A549 (cell line): ENCODE measurements at regions not wholly inside any gene's neighbourhood (a gene's known extent, or its start where the extent isn't known, plus 50 kb on each side); places are given as distances from the start of the nearest gene placed in this dataset.

Experiments used
- ATAC-seq, 2 experiments: fragments of 200-7000 bp in 1 of 2; fragments of >200 bp in 1 of 2; cut with Nextera tagmentation in 1 of 2; cut with Tn5 transposase in 1 of 2; 3 replicates each; pipeline versions ENCODE4 v1.8.0 to v1.9.1; 2018 to 2020; ENCODE audit warnings: mild to moderate bottlenecking in 1 of 2, moderate library complexity in 1 of 2
- CTCF ChIA-PET: fragments of 300-600 bp; sonication (Branson Sonifier 250); formaldehyde crosslinking; extraction: SDS; loops from one replicate; lab custom pipeline; 2021; ENCODE audit warnings: antibody characterized with exemption, inconsistent platforms; lab: Yijun Ruan, JAX
- POLR2A ChIA-PET: fragments of 350-600 bp; formaldehyde crosslinking; extraction: SDS; loops from one replicate; lab custom pipeline; 2021; ENCODE audit warnings: antibody characterized with exemption, inconsistent platforms; lab: Yijun Ruan, JAX
- DNase-seq, 2 experiments: peaks; one replicate each; pipeline versions ENCODE4 v3.0.0 to v3.0.0-alpha.2; 2011 to 2016; ENCODE audit warnings: low read depth in 1 of 2, low spot score in 1 of 2
- FAIRE-seq: peaks from 2 replicates; lab custom pipeline; 2011; peaks lifted over from hg19 to GRCh38; lab: Jason Lieb, UNC
- H3K27ac ChIP-seq, 2 experiments: fragments of >200 bp; sonication (Bioruptor Twin); formaldehyde crosslinking; 3 replicates each; pipeline ENCODE4 v1.5.1; 2016 to 2017
- H3K4me1 ChIP-seq: fragments of >200 bp; sonication (Bioruptor Twin); formaldehyde crosslinking; 3 replicates; pipeline ENCODE4 v1.6.1; 2016
- H3K4me2 ChIP-seq: fragments of >200 bp; sonication (Bioruptor Twin); formaldehyde crosslinking; 3 replicates; pipeline ENCODE4 v1.6.1; 2016
- H3K4me3 ChIP-seq: fragments of >200 bp; sonication (Bioruptor Twin); formaldehyde crosslinking; 3 replicates; pipeline ENCODE4 v1.5.1; 2016
- H3K9me3 ChIP-seq: fragments of >200 bp; sonication (Bioruptor Twin); formaldehyde crosslinking; 3 replicates; pipeline ENCODE4 v1.6.1; 2016
- CEBPB ChIP-seq, 2 experiments: fragments of >200 bp in 1 of 2; sonication (Bioruptor Twin) in 1 of 2; formaldehyde crosslinking in 1 of 2; IDR thresholded peaks; 2 replicates each; pipeline ENCODE4 v1.6.1; 2012 to 2016
- CHD4 ChIP-seq: fragments of 200-600 bp; sonication (generic); IDR thresholded peaks from 2 replicates; pipeline ENCODE4 v1.6.1; 2016; ENCODE audit warnings: antibody characterized with exemption, mild to moderate bottlenecking, borderline replicate concordance
- CTCF ChIP-seq: fragments of >200 bp; sonication (Bioruptor Twin); formaldehyde crosslinking; IDR thresholded peaks from 3 replicates; pipeline ENCODE4 v1.5.1; 2016
- EHMT2 ChIP-seq: fragments of 200-600 bp; sonication (generic); IDR thresholded peaks from 2 replicates; pipeline ENCODE4 v1.6.1; 2016; ENCODE audit warnings: antibody characterized with exemption, low read depth, mild to moderate bottlenecking, moderate library complexity
- FOSB ChIP-seq: fragments of 250-450 bp; sonication (Bioruptor Pico); IDR thresholded peaks from 2 replicates; pipeline ENCODE4 v1.5.0; 2020; ENCODE audit warnings: mild to moderate bottlenecking, moderate library complexity
- FOXS1 ChIP-seq: fragments of 250-450 bp; sonication (Bioruptor Pico); IDR thresholded peaks from 2 replicates; pipeline ENCODE4 v1.5.0; 2020; ENCODE audit warnings: mild to moderate bottlenecking, moderate library complexity
- HDAC2 ChIP-seq: fragments of 200-600 bp; sonication (generic); IDR thresholded peaks from 2 replicates; pipeline ENCODE4 v1.6.1; 2016
- HMGXB4 ChIP-seq: fragments of 250-450 bp; sonication (Bioruptor Pico); IDR thresholded peaks from 2 replicates; pipeline ENCODE4 v1.5.0; 2021; ENCODE audit warnings: mild to moderate bottlenecking, moderate library complexity, borderline replicate concordance
- HOXA7 ChIP-seq: fragments of 250-450 bp; sonication (Bioruptor Pico); IDR thresholded peaks from 2 replicates; pipeline ENCODE4 v1.5.0; 2020; ENCODE audit warnings: mild to moderate bottlenecking, moderate library complexity
- HOXB13 ChIP-seq: fragments of 250-450 bp; sonication (Bioruptor Pico); IDR thresholded peaks from 2 replicates; pipeline ENCODE4 v1.5.0; 2020; ENCODE audit warnings: low read depth, mild to moderate bottlenecking, moderate library complexity
- HOXB5 ChIP-seq: fragments of 250-450 bp; sonication (Bioruptor Pico); IDR thresholded peaks from 2 replicates; pipeline ENCODE4 v1.5.0; 2020; ENCODE audit warnings: mild to moderate bottlenecking, moderate library complexity
- JUNB ChIP-seq: fragments of >200 bp; sonication (Bioruptor Twin); formaldehyde crosslinking; IDR thresholded peaks from 2 replicates; pipeline ENCODE4 v1.6.1; 2016
- KDM1A ChIP-seq: fragments of 200-600 bp; sonication (generic); IDR thresholded peaks from 2 replicates; pipeline ENCODE4 v1.6.1; 2016; ENCODE audit warnings: low read depth, mild to moderate bottlenecking
- KDM5A ChIP-seq: fragments of 200-600 bp; sonication (generic); IDR thresholded peaks from 2 replicates; pipeline ENCODE4 v1.6.1; 2016; ENCODE audit warnings: antibody characterized with exemption, mild to moderate bottlenecking
- MAZ ChIP-seq: fragments of 150-350 bp; IDR thresholded peaks from 2 replicates; pipeline ENCODE4 v1.6.1; 2014; ENCODE audit warnings: antibody characterized with exemption, low read depth, low read length, borderline replicate concordance
- NPAS2 ChIP-seq: fragments of 250-450 bp; sonication (Bioruptor Pico); IDR thresholded peaks from 2 replicates; pipeline ENCODE4 v1.8.0; 2022; ENCODE audit warnings: mild to moderate bottlenecking, moderate library complexity, borderline replicate concordance
- NR3C1 ChIP-seq: fragments of >200 bp; sonication (Bioruptor Twin); formaldehyde crosslinking; IDR thresholded peaks from 3 replicates; pipeline ENCODE4 v1.6.1; 2017
- PBX3 ChIP-seq: IDR thresholded peaks from 2 replicates; pipeline ENCODE4 v1.6.1; 2012
- RARB ChIP-seq: fragments of 250-450 bp; sonication (Bioruptor Pico); IDR thresholded peaks from 2 replicates; pipeline ENCODE4 v1.8.0; 2021; ENCODE audit warnings: mild to moderate bottlenecking, moderate library complexity
- RCOR1 ChIP-seq: fragments of 150-350 bp; IDR thresholded peaks from 2 replicates; pipeline ENCODE4 v1.6.1; 2014; ENCODE audit warnings: antibody characterized with exemption, low read length, low read depth
- RNF2 ChIP-seq: fragments of 200-600 bp; sonication (generic); IDR thresholded peaks from 2 replicates; pipeline ENCODE4 v1.6.1; 2016; ENCODE audit warnings: low read depth, mild to moderate bottlenecking, antibody characterized with exemption, moderate library complexity, borderline replicate concordance
- ZC3H11A ChIP-seq: fragments of 450-650 bp; IDR thresholded peaks from 2 replicates; pipeline ENCODE4 v1.6.1; 2014; ENCODE audit warnings: antibody characterized with exemption, mild to moderate bottlenecking
- ZNF302 ChIP-seq: fragments of 250-450 bp; sonication (Bioruptor Pico); IDR thresholded peaks from 2 replicates; pipeline ENCODE4 v1.9.0; 2021; ENCODE audit warnings: inconsistent platforms, mild to moderate bottlenecking, moderate library complexity
- WGBS: methylation state at CpG from one replicate; pipeline ENCODE4 v1.1.6; 2017; ENCODE audit errors: missing lambda C conversion rate; 5-methylcytosine and 5-hydroxymethylcytosine counted together

GRCh38 chr4:145326491-145326890 lies 146.1 kb upstream of the OTUD4 start (continued):
- no peak for TF ChIP-seq CTCF
- no peak for TF ChIP-seq MAZ
- TF ChIP-seq PBX3: no peak
- no peak for TF ChIP-seq NPAS2 (CRISPR knock-in tag)

GRCh38 chr4:145324161-145324560 lies 143.8 kb upstream of the OTUD4 start:
- Histone ChIP-seq H3K4me2 (no peak overlapping the region), H3K4me1 (no peaks in the 10 kb centered on the region), H3K4me3 (no peak overlapping the region), H3K9me3 (no peaks in the 10 kb centered on the region), H3K27ac (no peak overlapping the region)
- ATAC-seq (no peak), FAIRE-seq (no peak), DNase-seq (no peak)
- POLR2A ChIA-PET: no interaction called here
- CTCF ChIA-PET: interaction anchor here (0.9 to 1.4 kb wide), 2 partner anchors 9 to 69 kb away, joined by 3 read pairs; no protein-coding TSS in a partner anchor
- TF ChIP-seq NPAS2 (CRISPR knock-in tag) (no peak), FOXS1 (CRISPR knock-in tag) (no peak), KDM5A (no peak), HMGXB4 (CRISPR knock-in tag) (no peak), RCOR1 (no peak), FOSB (CRISPR knock-in tag) (no peak), RARB (CRISPR knock-in tag) (no peak), JUNB (no peak), HDAC2 (no peak), RNF2 (no peak), HOXB5 (no peak), EHMT2 (no peak), CHD4 (no peak), KDM1A (no peak), ZC3H11A (no peak)
- 29% methylated on average over 8 of the region's 8 CpGs for WGBS

- 38% methylated on average over 5 of the region's 5 CpGs for WGBS
- POLR2A ChIA-PET: no interaction called here
- Histone ChIP-seq H3K4me3 (no peak overlapping the region), H3K27ac (no peak overlapping the region), H3K9me3 (no peaks in the 10 kb centered on the region), H3K4me2 (no peak overlapping the region), H3K4me1 (no peaks in the 10 kb centered on the region)
- FAIRE-seq: no peak
- no peak for DNase-seq
- ATAC-seq: no peak
- CTCF ChIA-PET: no interaction called here
- TF ChIP-seq NR3C1 (no peak), CTCF (no peak), HOXA7 (CRISPR knock-in tag) (no peak), HOXB13 (CRISPR knock-in tag) (no peak), RARB (CRISPR knock-in tag) (no peak), ZNF302 (no peak), FOSB (CRISPR knock-in tag) (no peak), PBX3 (no peak), HMGXB4 (CRISPR knock-in tag) (no peak), CEBPB (IDR thresholded peaks at IDR 0.05) (no peak)
Observed at GRCh38 chr4:145320294-145320693, 139.9 kb upstream of the OTUD4 start.
